ENCODE measurements at regions not wholly inside any gene's neighbourhood (a gene's known extent, or its start where the extent isn't known, plus 50 kb on each side); places are given as distances from the start of the nearest gene placed in this dataset.
A peak's percentile ranks its signal among the peaks of the same experiment; 100 is the strongest.
"Not testable (repeated sequence)": the region's sequence is repeated elsewhere in the genome, so short reads cannot be mapped to it uniquely, and the experiment has no call there.

- DNase-seq = no peak
Observed at GRCh38 chr2:181792906-181793305, 98.6 kb upstream of the ITPRID2 start.

- no peak for DNase-seq
Observed at GRCh38 chr2:181798022-181798421, 93.5 kb upstream of the ITPRID2 start.

- not testable (repeated sequence) for DNase-seq
Observed at GRCh38 chr2:181802300-181802699, 89.2 kb upstream of the ITPRID2 start.

GRCh38 chr2:181803903-181804799, 87.4 kb upstream of the ITPRID2 start:
- peak; percentile 38 for DNase-seq

- DNase-seq = no peak
Observed at GRCh38 chr2:181805228-181806038, 86.1 kb upstream of the ITPRID2 start.

- DNase-seq = no peak
Observed at GRCh38 chr2:181806039-181806392, 85.5 kb upstream of the ITPRID2 start.

- no peak for DNase-seq
Observed at GRCh38 chr2:181807526-181807925, 84.0 kb upstream of the ITPRID2 start.

GRCh38 chr2:181810823-181811695, 80.5 kb upstream of the ITPRID2 start:
- no peak for DNase-seq

GRCh38 chr2:181812106-181812743, 79.3 kb upstream of the ITPRID2 start:
- DNase-seq = no peak

- no peak for DNase-seq
Observed at GRCh38 chr2:181814057-181814491, 77.5 kb upstream of the ITPRID2 start.

- no peak for DNase-seq
Observed at GRCh38 chr2:181817509-181817908, 74.0 kb upstream of the ITPRID2 start.

- DNase-seq = no peak
Observed at GRCh38 chr2:181818058-181818680, 73.4 kb upstream of the ITPRID2 start.

- no peak for DNase-seq
Observed at GRCh38 chr2:181818840-181819239, 72.7 kb upstream of the ITPRID2 start.

GRCh38 chr2:181821049-181821448, 70.5 kb upstream of the ITPRID2 start:
- DNase-seq = no peak

GRCh38 chr2:181822097-181822496, 69.4 kb upstream of the ITPRID2 start:
- no peak for DNase-seq

GRCh38 chr2:181823405-181823804, 68.1 kb upstream of the ITPRID2 start:
- DNase-seq = no peak

- no peak for DNase-seq
Observed at GRCh38 chr2:181828122-181828705, 63.3 kb upstream of the ITPRID2 start.

GRCh38 chr2:181829230-181829629, 62.3 kb upstream of the ITPRID2 start:
- no peak for DNase-seq

GRCh38 chr2:181832015-181832414, 59.5 kb upstream of the ITPRID2 start:
- DNase-seq = no peak

- no peak for DNase-seq
Observed at GRCh38 chr2:181836583-181836982, 54.9 kb upstream of the ITPRID2 start.

GRCh38 chr2:181837563-181837962, 54.0 kb upstream of the ITPRID2 start:
- DNase-seq = no peak

- DNase-seq = no peak
Observed at GRCh38 chr2:181839811-181840210, 51.7 kb upstream of the ITPRID2 start.

Data from NCI-H2171 (cell line).